Dermis microvascular lymphatic vessel endothelial cell (primary cell): ENCODE measurements at regions not wholly inside any gene's neighbourhood (a gene's known extent, or its start where the extent isn't known, plus 50 kb on each side); places are given as distances from the start of the nearest gene placed in this dataset.

ENCODE experiments used
- DNase-seq, 2 donors: peaks; one replicate each; pipeline versions ENCODE4 v3.0.0 to v3.0.0-alpha.2; 2010; ENCODE audit warnings: low read depth in 2 of 2

DNA sequence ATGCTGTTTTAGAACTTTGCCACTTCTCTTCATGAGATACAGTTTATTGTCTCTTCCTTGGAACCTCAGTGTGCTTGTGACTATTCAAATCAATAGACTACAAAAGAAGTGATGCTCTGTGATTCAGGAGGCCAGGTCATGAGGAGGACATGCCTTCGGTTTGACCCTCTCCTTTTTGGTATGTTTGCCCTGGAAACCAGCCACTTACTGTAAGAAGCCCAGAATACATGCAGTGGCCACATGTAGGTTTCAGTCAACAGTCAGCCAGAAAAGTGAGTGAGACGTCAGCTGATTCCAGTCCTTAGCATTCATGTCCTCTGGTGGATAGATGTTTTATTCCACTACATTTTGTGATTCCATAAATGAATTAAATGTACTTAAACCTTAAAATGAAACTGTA lies 328.7 kb downstream of the PCDH18 start:
- no peak for DNase-seq

DNA sequence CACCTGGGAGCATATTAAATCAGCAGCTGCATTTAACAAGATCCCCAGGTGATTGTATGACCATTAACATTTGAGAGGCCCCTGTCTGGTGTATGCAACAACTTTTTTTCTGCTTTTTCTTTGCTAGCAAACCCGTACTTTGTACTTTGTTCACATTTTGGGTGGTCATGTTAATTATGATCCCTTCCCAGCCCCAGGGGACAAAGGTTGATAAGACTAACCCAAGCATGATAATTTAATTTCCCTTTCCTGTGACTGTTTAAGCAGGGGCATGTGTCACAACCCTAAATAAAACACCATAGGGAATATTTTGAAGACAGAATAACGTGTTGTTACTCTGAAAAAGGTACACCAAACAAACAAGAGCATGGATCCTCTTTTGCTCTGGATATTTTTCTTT lies 332.0 kb downstream of the PCDH18 start:
- no peak for DNase-seq

DNA sequence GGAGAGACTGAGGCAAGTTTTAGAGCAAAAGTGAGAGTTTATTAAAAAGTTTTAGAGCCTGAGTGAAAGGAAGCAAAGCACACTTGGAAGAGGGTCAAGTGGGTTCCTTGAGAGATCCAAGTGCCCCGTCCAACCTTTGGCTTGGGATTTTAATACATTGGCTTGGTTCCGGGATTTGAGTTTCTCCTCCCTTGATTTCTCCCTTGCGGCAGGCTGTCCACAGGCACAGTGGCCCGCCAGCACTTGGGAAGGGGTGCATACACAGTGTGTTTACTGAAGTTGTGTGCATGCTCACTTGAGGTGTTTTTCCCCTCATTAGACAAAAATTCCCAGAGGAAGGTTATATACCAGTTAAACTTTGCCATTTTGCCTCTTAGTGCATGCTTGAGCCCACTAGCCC lies 333.5 kb downstream of the PCDH18 start:
- DNase-seq: no peak

DNA sequence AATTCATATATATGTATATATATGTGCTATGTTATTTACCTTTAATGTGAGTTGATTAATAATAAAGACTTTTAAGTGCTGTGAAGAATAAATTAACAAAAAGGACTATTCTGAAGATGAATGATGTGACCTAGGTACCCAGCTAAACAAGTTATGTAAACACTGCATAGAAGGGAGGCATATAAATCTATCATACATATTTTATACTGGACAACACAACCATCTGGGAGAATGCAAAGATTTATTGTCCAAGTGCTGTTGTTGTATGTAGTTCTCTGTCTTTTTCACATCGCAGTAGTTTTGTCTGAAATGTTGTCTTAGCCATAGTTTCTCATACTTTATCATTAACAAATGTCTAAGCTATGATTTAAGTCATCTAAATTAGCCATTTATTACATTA lies 337.6 kb downstream of the PCDH18 start:
- no peak for DNase-seq

DNA sequence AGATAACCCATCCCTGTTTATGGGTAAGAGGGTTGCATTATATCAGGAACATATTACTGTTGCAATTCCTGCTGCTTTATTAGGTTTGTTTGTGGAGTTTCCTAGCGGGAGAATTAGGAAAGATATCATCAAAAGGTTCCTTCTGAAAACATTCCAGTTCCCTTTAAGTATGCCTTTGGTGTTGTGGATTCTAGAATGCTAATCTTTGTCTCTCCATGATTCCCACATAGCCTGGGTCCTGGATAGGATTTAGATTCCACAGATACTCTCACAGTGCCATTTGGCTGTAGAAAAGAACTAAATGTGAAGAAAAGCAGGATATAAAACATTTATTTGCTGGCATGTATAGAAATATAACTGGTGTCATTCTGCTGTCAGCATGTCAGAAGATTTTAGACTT lies 338.7 kb downstream of the PCDH18 start:
- DNase-seq: no peak

DNA sequence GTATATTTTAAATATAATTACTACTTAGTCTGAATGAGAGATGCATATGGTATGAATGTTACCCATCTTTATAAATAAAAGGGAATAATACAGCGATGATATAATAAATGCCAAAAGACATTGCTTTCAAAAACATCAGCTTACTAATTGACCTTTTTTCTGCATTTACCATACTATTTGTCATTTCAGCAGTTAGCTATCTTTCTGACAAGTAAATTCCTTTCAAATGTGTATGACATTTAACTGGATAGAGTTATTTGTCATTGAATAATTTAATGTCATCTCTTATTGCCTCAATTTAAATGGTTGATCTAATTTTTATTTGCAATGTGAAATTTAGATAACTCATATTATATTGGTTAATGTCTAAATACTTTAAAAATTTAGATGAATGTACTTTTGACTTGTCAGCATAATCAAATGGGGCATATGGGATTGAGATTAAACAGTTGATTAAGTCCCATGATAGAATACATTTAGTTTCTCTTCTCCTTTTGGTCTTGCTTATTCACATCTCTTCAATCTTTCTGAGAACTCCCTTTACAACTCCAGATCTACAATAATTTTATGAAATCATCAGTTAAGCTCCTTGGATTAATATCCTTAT lies 350.9 kb downstream of the PCDH18 start:
- DNase-seq: no peak

DNA sequence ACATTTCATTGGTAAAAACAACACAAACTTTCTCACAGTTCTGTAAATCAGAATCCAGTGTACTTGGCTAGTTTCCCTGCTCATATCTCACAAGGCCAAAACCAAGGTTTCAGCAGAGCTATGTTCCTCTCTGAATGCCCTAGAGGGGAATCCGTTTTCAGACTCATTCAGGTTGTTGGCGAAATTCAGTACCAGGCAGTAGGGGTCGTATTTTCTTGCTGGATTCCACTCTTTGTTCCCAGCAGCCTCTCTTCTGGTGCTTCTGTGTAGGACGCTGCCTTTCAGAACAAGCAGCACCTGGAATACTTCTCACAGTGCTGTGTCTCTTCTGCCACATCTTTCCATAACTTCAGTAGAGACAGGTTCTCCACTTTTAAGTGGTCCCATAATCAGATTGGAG lies 351.9 kb downstream of the PCDH18 start:
- no peak for DNase-seq

DNA sequence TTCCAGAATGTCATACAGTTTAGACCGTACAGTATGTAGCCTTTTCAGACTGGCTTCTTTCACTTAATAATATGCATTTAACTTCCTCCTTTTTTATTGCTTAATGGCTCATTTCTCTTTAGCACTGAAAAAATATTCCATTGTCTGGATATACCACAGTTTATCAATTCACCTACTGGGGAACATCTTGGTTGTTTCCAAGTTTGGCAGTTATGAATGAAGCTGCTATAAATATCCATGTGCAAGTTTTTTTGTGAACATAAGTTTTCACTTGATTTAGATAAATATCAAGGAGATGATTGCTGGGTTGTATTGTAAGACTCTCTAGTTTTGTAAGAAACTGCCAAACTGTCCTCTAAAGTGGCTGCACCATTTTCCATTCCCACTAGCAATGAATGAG lies 375.5 kb downstream of the PCDH18 start:
- DNase-seq: no peak

DNA sequence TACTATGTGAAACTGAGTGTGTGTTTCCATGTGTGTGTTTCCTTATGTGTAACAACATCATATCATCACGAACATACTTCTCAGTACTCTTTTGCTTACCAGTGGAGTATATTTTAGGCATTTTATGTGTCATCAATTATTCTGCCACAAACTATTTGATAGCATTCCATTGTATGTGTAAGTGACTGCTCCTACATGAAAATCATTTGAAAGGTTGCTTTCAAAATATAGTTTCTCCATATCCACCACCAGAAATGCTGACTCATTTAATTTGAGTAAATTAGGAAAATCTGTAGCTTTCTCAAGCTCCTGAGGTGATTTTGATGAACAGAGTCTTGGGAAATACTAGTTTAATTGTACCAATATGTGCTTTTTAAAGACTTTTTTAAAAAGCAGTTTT lies 376.2 kb downstream of the PCDH18 start:
- DNase-seq: no peak

DNA sequence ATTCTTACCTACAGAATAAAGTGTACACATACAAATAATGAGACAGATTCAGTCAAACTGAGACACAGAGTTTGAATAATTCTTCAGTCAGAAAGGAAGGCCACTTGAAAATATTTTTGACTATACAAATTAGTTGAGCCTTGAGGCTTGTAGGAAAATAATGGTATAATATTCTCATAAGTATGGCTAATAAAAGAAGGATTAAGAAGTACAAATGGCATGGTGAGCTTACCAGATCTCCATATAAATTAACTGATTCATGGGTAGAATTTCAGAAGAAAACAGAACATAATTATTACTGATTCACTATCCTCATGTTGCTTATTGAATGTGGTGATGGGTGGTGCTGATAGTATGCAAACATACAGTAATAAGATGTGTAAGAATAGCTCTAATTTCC lies 401.1 kb downstream of the PCDH18 start:
- no peak for DNase-seq

DNA sequence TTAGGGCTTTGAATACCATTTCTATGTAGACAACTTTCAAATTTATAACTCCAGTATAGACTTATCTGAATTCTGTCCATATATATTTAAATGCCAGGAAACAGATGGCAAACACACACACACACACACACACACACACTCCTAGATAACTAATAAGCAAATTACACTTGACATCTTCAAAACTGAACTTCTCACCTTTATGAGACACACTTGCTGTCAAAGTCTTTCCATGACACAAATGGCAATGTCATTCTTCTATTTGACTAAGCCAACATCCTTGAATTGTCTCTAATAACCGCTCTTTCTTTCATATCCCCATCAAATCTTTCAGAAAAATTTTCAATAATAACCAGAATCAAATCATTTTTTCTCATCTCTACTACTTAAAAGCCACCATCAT lies 402.4 kb downstream of the PCDH18 start:
- DNase-seq: no peak

DNA sequence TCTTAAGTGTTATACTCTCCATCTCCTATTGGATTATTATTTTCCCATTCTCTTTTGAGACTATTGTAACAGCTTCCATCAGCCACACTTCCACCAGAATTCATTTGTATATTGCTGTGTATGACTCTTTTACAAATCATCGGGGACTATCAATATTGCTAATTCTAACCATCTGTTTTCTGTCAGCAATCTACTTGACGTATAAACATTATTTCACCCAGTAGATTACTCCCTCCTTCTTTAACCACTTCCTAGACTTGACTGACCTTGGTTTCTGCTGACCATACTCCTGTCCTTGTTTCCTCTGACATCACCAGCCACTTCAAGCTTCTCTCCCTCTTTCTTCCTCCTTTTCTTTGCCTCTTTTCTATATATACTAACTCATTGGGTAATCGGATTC lies 402.9 kb downstream of the PCDH18 start:
- DNase-seq: no peak

DNA sequence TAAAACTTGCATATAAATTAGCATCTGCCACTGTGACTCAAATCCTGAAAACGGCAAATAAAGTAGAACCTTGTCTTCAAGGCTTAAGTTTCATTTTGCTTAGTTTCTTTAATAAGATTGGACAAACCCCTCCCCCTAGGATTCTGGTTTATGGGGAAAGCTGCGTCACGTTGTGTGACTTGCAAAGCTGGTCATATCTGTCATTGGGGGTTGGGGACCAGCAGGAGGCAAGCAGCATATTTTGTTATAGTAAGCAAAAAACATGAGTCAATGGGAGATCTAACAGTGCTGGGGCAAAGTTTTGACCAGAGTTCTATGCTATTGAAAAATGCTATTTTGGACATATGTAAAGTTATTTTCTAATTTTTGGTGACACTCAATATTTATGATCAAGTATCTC lies 407.3 kb downstream of the PCDH18 start:
- DNase-seq: no peak

DNA sequence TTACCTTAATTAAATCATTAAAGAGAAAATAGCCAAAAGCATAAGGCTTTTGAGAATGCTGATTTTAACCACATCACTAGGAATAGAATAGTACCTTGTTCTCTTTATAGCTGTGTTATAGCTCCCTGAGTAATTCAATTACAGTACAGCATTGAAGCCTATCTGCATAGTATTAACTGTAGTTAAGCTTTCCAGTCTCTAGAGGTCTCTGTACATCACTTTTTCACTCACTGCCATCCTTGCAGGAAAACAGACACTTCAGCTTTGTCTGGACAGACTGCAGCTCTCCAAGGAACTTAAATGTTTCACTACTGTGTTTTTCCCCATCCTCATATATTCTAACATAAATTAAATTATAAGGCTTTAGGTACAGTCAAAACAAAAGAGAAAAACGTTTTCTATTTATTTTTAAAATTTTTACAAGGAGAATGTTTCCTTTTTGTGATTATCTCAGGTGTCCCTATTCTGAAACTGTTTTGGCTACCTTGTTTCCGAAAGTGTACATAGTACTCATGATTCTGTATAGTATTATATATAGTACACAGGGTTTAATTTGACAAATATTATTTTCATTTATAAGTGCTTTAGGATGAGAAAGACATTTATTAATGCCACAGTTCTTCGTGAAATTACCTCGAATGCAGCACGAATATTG lies 407.9 kb downstream of the PCDH18 start:
- peak in 1 of 2 donors; percentile 17 for DNase-seq

DNA sequence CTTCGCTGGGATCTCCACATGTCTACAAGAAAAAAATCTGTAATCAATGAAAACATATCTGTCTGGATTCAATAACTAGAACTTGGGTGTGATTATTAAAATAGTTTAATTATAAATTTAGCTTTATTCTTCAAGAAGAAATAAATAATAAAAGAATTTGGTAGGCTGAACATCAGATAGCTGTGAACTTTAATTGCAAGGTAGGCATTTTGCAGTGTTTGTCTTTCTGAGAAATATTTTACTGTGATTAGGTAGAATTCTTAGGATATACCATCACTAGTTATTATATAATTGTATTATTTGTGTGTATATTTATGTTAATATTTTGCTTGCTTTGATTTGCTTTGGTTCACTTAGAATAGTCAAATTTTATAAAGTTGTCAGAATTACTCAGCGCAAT lies 409.4 kb downstream of the PCDH18 start:
- no peak for DNase-seq

DNA sequence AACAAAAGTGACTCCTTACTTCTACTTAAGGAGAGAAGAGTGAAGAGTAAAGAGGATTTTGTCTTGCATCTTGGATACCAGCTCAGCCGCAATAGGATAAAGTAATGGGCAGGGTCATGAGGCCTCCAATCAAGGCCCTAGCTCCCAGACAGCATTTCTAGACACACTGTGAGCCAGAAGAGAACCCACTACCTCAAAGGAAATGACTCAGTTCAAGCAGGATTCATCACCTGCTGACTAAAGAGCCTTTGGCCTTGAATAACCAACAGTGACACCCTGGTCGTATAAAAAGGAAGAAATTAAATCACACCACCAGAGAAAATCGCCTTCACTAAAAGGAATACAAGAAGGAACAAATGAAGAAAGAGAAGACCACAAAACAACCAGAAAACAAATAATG lies 416.1 kb downstream of the PCDH18 start:
- DNase-seq: no peak

DNA sequence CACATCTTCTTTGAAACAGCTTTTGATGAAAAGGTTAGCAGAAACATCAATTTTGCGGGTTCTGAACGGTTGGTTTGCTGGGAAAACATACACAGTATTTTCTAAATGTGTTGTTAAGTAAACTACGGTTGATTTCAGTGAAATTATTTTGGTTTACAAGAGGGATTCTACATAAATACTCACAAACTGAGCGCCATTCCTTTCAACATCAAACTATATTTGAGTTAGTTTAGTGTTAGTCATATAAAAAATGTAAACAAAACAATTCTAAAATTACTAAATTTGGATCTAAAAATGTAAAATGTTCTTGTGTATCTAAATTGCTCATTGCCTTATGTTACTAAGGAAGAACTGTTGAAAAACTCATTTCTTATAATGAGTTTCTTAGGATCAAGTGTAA lies 425.6 kb downstream of the PCDH18 start:
- no peak for DNase-seq

DNA sequence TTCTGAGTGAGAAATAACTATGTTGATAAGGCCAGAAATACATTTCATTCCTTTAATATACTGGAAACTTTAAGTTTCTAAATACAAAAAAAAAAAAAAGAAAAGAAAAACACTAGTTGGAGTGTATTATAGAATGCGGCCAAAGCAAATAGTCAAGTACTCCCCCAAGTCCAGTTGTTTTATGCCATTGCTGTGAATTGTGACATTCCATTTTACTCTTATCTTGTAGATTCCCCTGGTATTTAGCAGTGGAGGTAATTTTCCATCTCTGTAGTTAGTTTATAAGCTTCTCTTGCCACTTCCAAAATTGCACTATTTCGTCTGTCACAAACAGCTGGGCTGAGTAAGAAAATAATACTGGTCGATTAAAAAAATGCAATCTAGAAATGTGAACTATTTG lies 426.0 kb downstream of the PCDH18 start:
- DNase-seq: no peak

DNA sequence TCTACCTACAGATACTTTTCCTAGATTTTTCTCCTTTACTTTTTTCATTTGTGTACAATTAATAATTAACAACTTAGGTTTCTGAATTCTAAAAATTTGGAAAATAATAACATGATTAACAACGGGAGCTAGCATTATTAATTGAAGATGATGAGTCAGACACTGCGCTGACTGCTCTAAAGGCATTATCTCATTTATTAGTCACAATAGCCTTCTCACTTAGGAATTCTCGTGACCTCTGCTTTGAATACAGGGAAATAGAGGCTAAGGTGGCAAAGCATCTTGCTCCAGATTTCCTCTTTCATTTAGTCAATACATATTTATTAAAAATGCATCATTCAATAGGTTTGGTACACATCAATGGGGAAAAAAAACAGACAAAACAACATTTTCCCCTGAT lies 441.3 kb downstream of the PCDH18 start:
- DNase-seq: no peak

DNA sequence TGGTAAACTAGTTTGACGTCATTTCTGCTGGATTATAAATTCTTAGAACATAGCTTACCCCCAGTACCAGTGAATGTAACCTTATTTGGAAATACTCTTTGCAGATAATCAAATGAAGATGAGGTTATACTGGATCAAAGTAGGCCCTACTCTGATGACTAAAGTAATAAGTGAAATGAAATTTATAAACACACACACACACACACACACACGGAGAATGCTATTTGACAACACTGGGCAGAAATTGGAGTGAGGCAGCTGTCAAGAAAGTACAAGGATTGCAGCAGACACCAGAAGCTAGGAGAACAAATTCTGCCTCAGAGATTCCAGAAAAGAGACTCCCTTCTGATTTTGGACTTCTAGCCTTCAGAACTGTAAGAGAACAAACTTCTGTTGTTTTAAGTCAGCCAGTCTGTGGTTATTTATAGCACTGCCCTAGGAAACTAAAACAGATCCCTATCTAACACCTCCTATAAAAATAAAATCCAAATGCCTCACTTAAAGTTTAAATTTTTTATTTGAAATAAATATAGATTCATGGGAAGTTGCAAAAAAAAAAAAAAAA lies 448.6 kb downstream of the PCDH18 start:
- DNase-seq: no peak

DNA sequence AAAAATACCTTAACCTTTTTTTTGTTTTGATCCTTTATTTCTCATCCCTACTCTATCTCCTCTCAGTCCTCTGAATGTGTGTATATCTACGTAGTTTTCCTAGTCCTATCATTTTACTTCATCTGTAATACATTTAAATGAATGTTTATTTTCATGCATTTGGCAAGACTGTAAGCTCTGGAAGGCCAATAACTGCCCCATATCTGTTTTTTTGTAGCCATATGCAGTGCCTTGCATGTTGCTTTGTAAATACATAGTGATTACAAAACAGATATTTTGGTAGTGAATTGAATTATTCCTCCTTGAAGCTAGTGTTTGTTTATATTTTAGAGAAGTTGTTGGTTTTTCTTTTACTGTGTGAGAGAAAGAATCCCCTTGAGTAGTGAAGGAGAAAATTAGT lies 450.2 kb downstream of the PCDH18 start:
- DNase-seq: no peak

DNA sequence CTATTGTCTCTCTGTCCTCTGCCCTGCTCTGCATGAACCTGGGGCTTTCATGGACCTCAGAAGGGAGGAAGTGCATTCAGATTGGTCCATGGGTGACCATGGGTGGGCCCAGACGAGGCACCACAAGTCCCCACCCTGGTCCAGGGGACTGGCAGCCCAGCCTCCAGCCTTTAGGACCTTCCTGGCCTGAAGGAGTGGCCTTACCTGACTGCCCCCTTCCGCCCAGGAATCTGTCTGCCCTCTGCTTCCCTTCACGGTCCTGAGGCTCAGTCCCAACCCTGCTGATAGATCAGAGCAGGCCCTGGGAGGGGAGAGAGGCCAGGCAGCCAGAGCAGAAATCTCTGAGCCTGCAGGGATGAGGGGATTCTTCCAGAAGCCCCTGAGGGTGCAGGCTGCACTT lies 455.4 kb downstream of the PCDH18 start:
- DNase-seq: no peak

DNA sequence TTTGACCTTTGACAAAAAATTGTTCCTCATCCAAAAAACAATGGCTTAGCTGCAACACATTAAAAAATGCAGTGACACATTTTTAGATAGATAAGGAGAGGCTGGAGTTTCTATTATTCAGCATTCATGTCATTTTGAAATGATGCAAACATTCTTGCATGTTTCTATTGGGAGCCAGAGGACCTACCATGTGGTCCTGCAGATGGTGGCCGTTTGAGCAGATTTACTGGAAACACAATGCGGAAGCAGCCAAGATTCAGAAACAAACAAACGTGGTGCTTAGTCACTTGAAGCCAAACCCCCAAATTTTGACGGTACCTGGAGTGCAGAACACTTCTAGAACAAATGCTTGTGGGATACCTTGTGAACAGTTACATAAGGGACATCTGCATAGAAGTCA lies 456.7 kb downstream of the PCDH18 start:
- DNase-seq: no peak

DNA sequence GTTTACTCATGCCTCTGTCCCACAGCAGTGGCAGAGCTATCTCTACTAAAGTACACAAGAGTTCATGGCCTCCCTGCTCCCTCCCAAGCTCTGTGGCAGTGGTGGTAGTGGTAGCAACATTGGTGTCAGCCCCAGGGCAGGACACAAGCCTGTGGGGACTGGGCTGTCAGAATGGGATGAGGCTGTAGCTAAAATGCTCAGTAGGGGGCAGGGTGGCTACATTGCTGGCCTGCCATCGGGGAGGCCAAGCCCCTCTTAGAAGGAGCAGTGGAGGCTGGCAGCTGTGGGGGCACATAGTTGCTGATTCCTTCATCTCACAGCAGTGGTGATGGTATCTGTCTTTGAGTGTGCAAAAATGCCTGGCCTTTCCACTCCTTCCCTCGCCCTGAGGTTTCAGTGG lies 461.7 kb downstream of the PCDH18 start:
- DNase-seq: no peak
